HepG2 (cell line): ENCODE measurements at regions not wholly inside any gene's neighbourhood (a gene's known extent, or its start where the extent isn't known, plus 50 kb on each side); places are given as distances from the start of the nearest gene placed in this dataset.
A peak's percentile ranks its signal among the peaks of the same experiment; 100 is the strongest.

Experiments used
- ASH2L ChIP-seq: fragments of 300-600, 200-600 bp; sonication (generic); IDR thresholded peaks from 2 replicates; pipeline ENCODE4 v1.7.0; 2017; ENCODE audit warnings: low read depth, mild to moderate bottlenecking, moderate library complexity, mixed read lengths, low read length; ENCODE audit not compliant: insufficient read length
- CCDC6 ChIP-seq: sonication (generic); formaldehyde crosslinking; IDR thresholded peaks from 2 replicates; pipeline ENCODE4 v1.8.1; 2022; ENCODE audit warnings: mild to moderate bottlenecking, missing genetic modification reagents, moderate library complexity
- FIP1L1 ChIP-seq: fragments of 200-400 bp; formaldehyde crosslinking; IDR thresholded peaks from 2 replicates; pipeline ENCODE4 v1.6.1; 2018; ENCODE audit warnings: low read depth, mild to moderate bottlenecking, low read length, moderate library complexity, borderline replicate concordance; ENCODE audit not compliant: insufficient read depth
- NFE2L2 ChIP-seq: fragments of 150-350 bp; IDR thresholded peaks from 2 replicates; pipeline ENCODE4 v1.6.1; 2014; ENCODE audit warnings: low read length
- NR2F1 ChIP-seq, 2 experiments: fragments of 450-650 bp in 1 of 2; formaldehyde crosslinking in 1 of 2; IDR thresholded peaks; 2 replicates each; pipeline versions ENCODE4 v1.5.0 to v1.6.1; 2016 to 2020; ENCODE audit warnings: mild to moderate bottlenecking in 1 of 2, missing compliant biosample characterization in 1 of 2, missing genetic modification reagents in 1 of 2, moderate library complexity in 1 of 2
- PHF8 ChIP-seq: sonication (generic); formaldehyde crosslinking; IDR thresholded peaks from 2 replicates; pipeline ENCODE4 v1.5.0; 2020; ENCODE audit warnings: missing genetic modification reagents
- RNF2 ChIP-seq: fragments of 450-650 bp; conservative IDR thresholded peaks from 2 replicates; pipeline ENCODE4 v1.6.1; 2016; ENCODE audit warnings: low read depth
- SMARCE1 ChIP-seq: fragments of 450-650 bp; IDR thresholded peaks from 2 replicates; pipeline ENCODE4 v1.6.1; 2017; ENCODE audit warnings: borderline replicate concordance
- SP2 ChIP-seq: sonication (generic); formaldehyde crosslinking; IDR thresholded peaks from 2 replicates; pipeline ENCODE4 v1.5.1; 2020; ENCODE audit warnings: mild to moderate bottlenecking, missing genetic modification reagents
- SRSF1 ChIP-seq: fragments of 200-400 bp; formaldehyde crosslinking; optimal IDR thresholded peaks from 2 replicates; pipeline ENCODE3; 2017; ENCODE audit warnings: mild to moderate bottlenecking, low read depth, low read length, moderate library complexity
- TCF7 ChIP-seq: sonication (generic); IDR thresholded peaks from 2 replicates; pipeline ENCODE4 v1.6.1; 2016; ENCODE audit warnings: antibody characterized with exemption, low read depth
- ZFP36L1 ChIP-seq: sonication (generic); formaldehyde crosslinking; IDR thresholded peaks from 2 replicates; pipeline ENCODE4 v1.8.0; 2022; ENCODE audit warnings: mild to moderate bottlenecking, missing genetic modification reagents, moderate library complexity
- ZNF143 ChIP-seq: sonication (generic); formaldehyde crosslinking; IDR thresholded peaks from 2 replicates; pipeline ENCODE4 v1.4.0; 2020; ENCODE audit warnings: missing genetic modification reagents
- ZNF251 ChIP-seq: sonication (generic); formaldehyde crosslinking; IDR thresholded peaks from 2 replicates; pipeline ENCODE4 v1.9.0; 2021; ENCODE audit warnings: mild to moderate bottlenecking, missing genetic modification reagents
- ZNF264 ChIP-seq: sonication (generic); formaldehyde crosslinking; IDR thresholded peaks from 2 replicates; pipeline ENCODE4 v1.4.0; 2020; ENCODE audit warnings: missing genetic modification reagents
- ZNF747 ChIP-seq: sonication (generic); formaldehyde crosslinking; IDR thresholded peaks from 2 replicates; pipeline ENCODE4 v1.8.1; 2023; ENCODE audit warnings: missing genetic modification reagents, mild to moderate bottlenecking, borderline replicate concordance
- ZNF766 ChIP-seq: sonication (generic); formaldehyde crosslinking; IDR thresholded peaks from 2 replicates; pipeline ENCODE4 v1.5.0; 2020; ENCODE audit warnings: missing genetic modification reagents, borderline replicate concordance
- ZSCAN20 ChIP-seq: sonication (generic); formaldehyde crosslinking; IDR thresholded peaks from 2 replicates; pipeline ENCODE4 v1.4.0; 2020; ENCODE audit warnings: missing genetic modification reagents, mild to moderate bottlenecking, borderline replicate concordance
- TF ChIP-seq, protein P1 (sequence below): IDR thresholded peaks from 2 replicates; pipeline ENCODE4 v1.6.1; 2012; ENCODE audit warnings: low read length, improper control_type of control experiment
- TF ChIP-seq, protein P2 (sequence below): sonication (generic); formaldehyde crosslinking; IDR thresholded peaks from 2 replicates; pipeline ENCODE4 v1.9.0; 2021; ENCODE audit warnings: missing genetic modification reagents, borderline replicate concordance
- TF ChIP-seq, protein P3 (sequence below): sonication (generic); formaldehyde crosslinking; IDR thresholded peaks from 2 replicates; pipeline ENCODE4 v1.9.0; 2022; ENCODE audit warnings: low read depth, missing genetic modification reagents

DNA sequence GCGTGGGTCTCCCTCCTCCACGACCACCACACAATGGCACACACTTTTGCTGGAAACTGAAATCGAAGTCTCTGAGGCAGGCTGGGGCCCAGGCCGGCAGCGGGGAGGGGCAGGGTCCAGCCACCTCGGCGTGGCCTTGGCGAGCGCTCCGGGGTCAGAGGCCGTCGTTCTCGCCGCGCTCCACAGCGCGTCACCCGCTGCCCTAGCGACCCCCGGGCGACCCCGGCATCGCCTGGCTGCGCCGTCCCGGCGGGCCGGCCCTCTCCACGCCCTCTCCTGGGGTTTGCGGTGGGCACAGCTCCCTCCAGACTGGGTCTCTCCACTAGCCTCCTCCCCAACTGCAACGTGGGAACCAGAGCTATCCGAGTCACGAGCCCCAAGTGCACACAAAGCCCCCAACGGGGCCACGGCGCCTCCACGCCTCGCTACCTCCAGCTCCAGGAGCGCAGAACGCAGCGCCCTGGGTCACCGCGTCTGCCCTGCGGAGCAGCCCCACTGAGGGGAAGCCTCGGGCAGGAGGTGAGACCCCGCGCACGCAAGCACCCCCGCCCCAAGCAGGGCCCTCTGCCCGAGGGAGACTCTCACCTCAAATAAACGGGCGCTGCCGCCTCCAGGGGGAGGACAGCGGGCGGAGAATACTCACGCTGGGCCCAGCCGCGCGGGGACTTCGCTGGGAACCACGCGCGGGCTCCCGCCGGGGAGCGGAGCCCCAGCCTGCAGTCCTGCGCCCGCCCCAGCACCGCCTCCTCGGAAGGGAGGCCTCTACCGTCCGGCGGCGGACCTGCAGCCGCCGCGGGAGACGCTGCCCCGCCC, 134.0 kb upstream of the BARHL2 start (continued):
- TF ChIP-seq NFE2L2 (no peak), ZFP36L1 (CRISPR knock-in tag) (no peak), SMARCE1 (no peak), ZSCAN20 (CRISPR knock-in tag) (peak; percentile 21; the same call in 1 of the 2 replicates), CCDC6 (CRISPR knock-in tag) (no peak), NR2F1 (CRISPR knock-in tag; IDR thresholded peaks at IDR 0.05) (peak; percentile 6 to 68; a peak in 2 of 4 replicates), TCF7 (no peak), ZNF747 (no peak), FIP1L1 (no peak), ZNF143 (CRISPR knock-in tag) (no peak), ASH2L (peak; percentile 53), ZNF264 (CRISPR knock-in tag) (no peak), ZNF251 (CRISPR knock-in tag) (no peak), RNF2 (0 out of 2 replicates have a peak, but pooled peaks have one; percentile 63), SRSF1 (no peak), ZNF766 (CRISPR knock-in tag) (peak; percentile 22; the same call in 1 of the 2 replicates), SP2 (CRISPR knock-in tag) (no peak), PHF8 (CRISPR knock-in tag) (peak; percentile 84)
- TF ChIP-seq, protein P1, sequence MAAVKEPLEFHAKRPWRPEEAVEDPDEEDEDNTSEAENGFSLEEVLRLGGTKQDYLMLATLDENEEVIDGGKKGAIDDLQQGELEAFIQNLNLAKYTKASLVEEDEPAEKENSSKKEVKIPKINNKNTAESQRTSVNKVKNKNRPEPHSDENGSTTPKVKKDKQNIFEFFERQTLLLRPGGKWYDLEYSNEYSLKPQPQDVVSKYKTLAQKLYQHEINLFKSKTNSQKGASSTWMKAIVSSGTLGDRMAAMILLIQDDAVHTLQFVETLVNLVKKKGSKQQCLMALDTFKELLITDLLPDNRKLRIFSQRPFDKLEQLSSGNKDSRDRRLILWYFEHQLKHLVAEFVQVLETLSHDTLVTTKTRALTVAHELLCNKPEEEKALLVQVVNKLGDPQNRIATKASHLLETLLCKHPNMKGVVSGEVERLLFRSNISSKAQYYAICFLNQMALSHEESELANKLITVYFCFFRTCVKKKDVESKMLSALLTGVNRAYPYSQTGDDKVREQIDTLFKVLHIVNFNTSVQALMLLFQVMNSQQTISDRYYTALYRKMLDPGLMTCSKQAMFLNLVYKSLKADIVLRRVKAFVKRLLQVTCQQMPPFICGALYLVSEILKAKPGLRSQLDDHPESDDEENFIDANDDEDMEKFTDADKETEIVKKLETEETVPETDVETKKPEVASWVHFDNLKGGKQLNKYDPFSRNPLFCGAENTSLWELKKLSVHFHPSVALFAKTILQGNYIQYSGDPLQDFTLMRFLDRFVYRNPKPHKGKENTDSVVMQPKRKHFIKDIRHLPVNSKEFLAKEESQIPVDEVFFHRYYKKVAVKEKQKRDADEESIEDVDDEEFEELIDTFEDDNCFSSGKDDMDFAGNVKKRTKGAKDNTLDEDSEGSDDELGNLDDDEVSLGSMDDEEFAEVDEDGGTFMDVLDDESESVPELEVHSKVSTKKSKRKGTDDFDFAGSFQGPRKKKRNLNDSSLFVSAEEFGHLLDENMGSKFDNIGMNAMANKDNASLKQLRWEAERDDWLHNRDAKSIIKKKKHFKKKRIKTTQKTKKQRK, result no peak
- TF ChIP-seq, protein P2, sequence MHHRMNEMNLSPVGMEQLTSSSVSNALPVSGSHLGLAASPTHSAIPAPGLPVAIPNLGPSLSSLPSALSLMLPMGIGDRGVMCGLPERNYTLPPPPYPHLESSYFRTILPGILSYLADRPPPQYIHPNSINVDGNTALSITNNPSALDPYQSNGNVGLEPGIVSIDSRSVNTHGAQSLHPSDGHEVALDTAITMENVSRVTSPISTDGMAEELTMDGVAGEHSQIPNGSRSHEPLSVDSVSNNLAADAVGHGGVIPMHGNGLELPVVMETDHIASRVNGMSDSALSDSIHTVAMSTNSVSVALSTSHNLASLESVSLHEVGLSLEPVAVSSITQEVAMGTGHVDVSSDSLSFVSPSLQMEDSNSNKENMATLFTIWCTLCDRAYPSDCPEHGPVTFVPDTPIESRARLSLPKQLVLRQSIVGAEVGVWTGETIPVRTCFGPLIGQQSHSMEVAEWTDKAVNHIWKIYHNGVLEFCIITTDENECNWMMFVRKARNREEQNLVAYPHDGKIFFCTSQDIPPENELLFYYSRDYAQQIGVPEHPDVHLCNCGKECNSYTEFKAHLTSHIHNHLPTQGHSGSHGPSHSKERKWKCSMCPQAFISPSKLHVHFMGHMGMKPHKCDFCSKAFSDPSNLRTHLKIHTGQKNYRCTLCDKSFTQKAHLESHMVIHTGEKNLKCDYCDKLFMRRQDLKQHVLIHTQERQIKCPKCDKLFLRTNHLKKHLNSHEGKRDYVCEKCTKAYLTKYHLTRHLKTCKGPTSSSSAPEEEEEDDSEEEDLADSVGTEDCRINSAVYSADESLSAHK (CRISPR knock-in tag), result no peak
- TF ChIP-seq, protein P3, sequence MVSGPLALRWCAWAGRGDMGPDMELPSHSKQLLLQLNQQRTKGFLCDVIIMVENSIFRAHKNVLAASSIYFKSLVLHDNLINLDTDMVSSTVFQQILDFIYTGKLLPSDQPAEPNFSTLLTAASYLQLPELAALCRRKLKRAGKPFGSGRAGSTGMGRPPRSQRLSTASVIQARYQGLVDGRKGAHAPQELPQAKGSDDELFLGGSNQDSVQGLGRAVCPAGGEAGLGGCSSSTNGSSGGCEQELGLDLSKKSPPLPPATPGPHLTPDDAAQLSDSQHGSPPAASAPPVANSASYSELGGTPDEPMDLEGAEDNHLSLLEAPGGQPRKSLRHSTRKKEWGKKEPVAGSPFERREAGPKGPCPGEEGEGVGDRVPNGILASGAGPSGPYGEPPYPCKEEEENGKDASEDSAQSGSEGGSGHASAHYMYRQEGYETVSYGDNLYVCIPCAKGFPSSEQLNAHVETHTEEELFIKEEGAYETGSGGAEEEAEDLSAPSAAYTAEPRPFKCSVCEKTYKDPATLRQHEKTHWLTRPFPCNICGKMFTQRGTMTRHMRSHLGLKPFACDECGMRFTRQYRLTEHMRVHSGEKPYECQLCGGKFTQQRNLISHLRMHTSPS, result no peak
